Heart left ventricle (tissue), 16 donors: ENCODE measurements at regions not wholly inside any gene's neighbourhood (a gene's known extent, or its start where the extent isn't known, plus 50 kb on each side); places are given as distances from the start of the nearest gene placed in this dataset.

Experiments
- ATAC-seq, 4 donors: fragments of 200-7000 bp; cut with Tn5 transposase; one replicate each; pipeline ENCODE4 v1.9.1; 2020 to 2022; ENCODE audit warnings: moderate library complexity in 4 of 4, mild to moderate bottlenecking in 3 of 4, moderate number of reproducible peaks in 1 of 4
- DNase-seq, 5 donors: peaks; one replicate each; pipeline ENCODE4 v3.0.0-alpha.2; 2020
- H3K27ac ChIP-seq, 12 donors: fragments of 200-600 bp; sonication (generic) in 4 of 12; one replicate each; pipeline versions ENCODE4 v1.5.0 to v1.8.0; 2016 to 2022; ENCODE audit warnings: mild to moderate bottlenecking in 2 of 12
- H3K27me3 ChIP-seq, 9 donors: fragments of 200-600 bp; sonication (generic) in 2 of 9; one replicate each; pipeline versions ENCODE4 v1.5.1 to v1.8.0; 2016 to 2022; ENCODE audit warnings: mild to moderate bottlenecking in 3 of 9
- H3K36me3 ChIP-seq, 9 donors: fragments of 200-600 bp; sonication (generic) in 2 of 9; one replicate each; pipeline versions ENCODE4 v1.5.0 to v1.8.0; 2018 to 2022; ENCODE audit warnings: mild to moderate bottlenecking in 2 of 9
- H3K4me1 ChIP-seq, 12 donors: fragments of 200-600 bp; sonication (generic) in 4 of 12; one replicate each; pipeline versions ENCODE4 v1.5.0 to v1.8.0; 2016 to 2022; ENCODE audit warnings: mild to moderate bottlenecking in 3 of 12
- H3K4me3 ChIP-seq, 12 donors: fragments of 200-600 bp; sonication (generic) in 4 of 12; one replicate each; pipeline versions ENCODE4 v1.5.0 to v1.8.0; 2017 to 2022; ENCODE audit warnings: mild to moderate bottlenecking in 9 of 12, moderate library complexity in 4 of 12
- H3K9me3 ChIP-seq, 12 donors: fragments of 200-600 bp; sonication (generic) in 4 of 12; one replicate each; pipeline versions ENCODE4 v1.5.0 to v1.8.0; 2016 to 2022; ENCODE audit warnings: mild to moderate bottlenecking in 1 of 12
- CTCF ChIP-seq, 12 donors: fragments of 200-600 bp; sonication (generic) in 4 of 12; IDR thresholded peaks; one replicate each; pipeline versions ENCODE4 v1.5.0 to v1.8.0; 2018 to 2022; ENCODE audit warnings: antibody characterized with exemption in 12 of 12, mild to moderate bottlenecking in 5 of 12
- POLR2A ChIP-seq, 2 donors: fragments of 450-650 bp; IDR thresholded peaks; one replicate each; pipeline ENCODE4 v1.6.1; 2017; ENCODE audit warnings: antibody characterized with exemption in 2 of 2, mild to moderate bottlenecking in 2 of 2, moderate library complexity in 2 of 2
- WGBS, 4 donors: extraction: QIAGEN DNeasy Blood & Tissue Kit in 2 of 4; methylation state at CpG; one replicate each; pipeline versions ENCODE4 v1.1.5 to v1.1.7; 2013 to 2018; 5-methylcytosine and 5-hydroxymethylcytosine counted together
- intact Hi-C, 10 donors: fragments of 100-400 bp; cut with DNase I; formaldehyde crosslinking; loops; one replicate each; pipeline versions ENCODE4 v1.11.1 to v1.14.2; 2022
- donor health status: ischemic (EF 13 %, LVEDD 7.1; RV severe dilation, severe dysfunction).
- donor health status: healthy with polysubstance abuse.
- donor health status: DM: no; HTN: yes; CAD: no.
- donor health status: DM: no; HTN: no; CAD: no.
- donor health status: ischemic (EF 25% LVEDD 6.9; RV normal size, moderate dysfunction).
- donor health status: ischemic (EF 25% LVEDD 5.7; RV mildly dilated, moderate dysfunction).
- donor health status: healthy.
- donor health status: DM: yes; HTN: yes; CAD: no.
- donor health status: ischemic (EF 35%, LVEDD 5.7; RV mildly dilated, moderate dysfunction).
- donor health status: nonischemic (EF 11% LVEDD 7.7; RV severe dilation, severe dysfunction).
- donor health status: DM: yes; HTN: yes; CAD: no.
- donor health status: PGD.
- donor health status: ischemic (EF 29% LVEDD 5.4; RV normal size, mild dysfunction).
- donor health status: nonischemic (EF 23%, LVEDD 6.1; RV moderate dilation, normal function).

- Histone ChIP-seq H3K36me3 (no peaks in the 10 kb centered on the region), H3K4me3 (no peak overlapping the region), H3K27me3 (no peaks in the 10 kb centered on the region), H3K27ac (no peak overlapping the region), H3K4me1 (peaks cover 0 to 11% (median 0%) of the 10 kb centered on the region in 12 donors), H3K9me3 (no peaks in the 10 kb centered on the region)
- DNase-seq = no peak
- intact Hi-C loops = no loop called here
- no peak for ATAC-seq
- TF ChIP-seq CTCF (IDR thresholded peaks at IDR 0.05) (no peak), POLR2A (IDR thresholded peaks at IDR 0.05) (no peak)
These were observed 124.0 kb upstream of the PMFBP1 start for GRCh38 chr16:72295914-72296313.

- peak overlapping the region in 1 of 12 donors; percentile 56 for H3K27ac ChIP-seq
- no peaks in the 10 kb centered on the region for H3K36me3 ChIP-seq
- H3K27me3 ChIP-seq = no peaks in the 10 kb centered on the region
- DNase-seq (no peak), ATAC-seq (peak in 1 of 4 donors; percentile 39)
- peaks cover 0 to 11% (median 0%) of the 10 kb centered on the region in 12 donors for H3K4me1 ChIP-seq
- intact Hi-C loops = no loop called here
- TF ChIP-seq CTCF (IDR thresholded peaks at IDR 0.05) (no peak), POLR2A (IDR thresholded peaks at IDR 0.05) (no peak)
- no peak overlapping the region for H3K4me3 ChIP-seq
- H3K9me3 ChIP-seq = no peaks in the 10 kb centered on the region
These were observed 119.6 kb upstream of the PMFBP1 start for GRCh38 chr16:72291531-72291981.

GRCh38 chr16:72291121-72291520 lies 119.2 kb upstream of the PMFBP1 start:
- no peak overlapping the region for H3K4me3 ChIP-seq
- 72 to 84% (median 82%) methylated on average over 3 of the region's 3 CpGs for WGBS, 4 donors
- H3K27ac ChIP-seq = peak overlapping the region in 1 of 12 donors; percentile 21

GRCh38 chr16:72287649-72288048 lies 115.7 kb upstream of the PMFBP1 start:
- Histone ChIP-seq H3K4me1 (peaks cover 0 to 11% (median 0%) of the 10 kb centered on the region in 12 donors), H3K27me3 (no peaks in the 10 kb centered on the region), H3K4me3 (no peak overlapping the region), H3K9me3 (no peaks in the 10 kb centered on the region), H3K36me3 (no peaks in the 10 kb centered on the region), H3K27ac (no peak overlapping the region)
- ATAC-seq (no peak), DNase-seq (no peak)
- no peak for TF ChIP-seq CTCF (IDR thresholded peaks at IDR 0.05)
- no peak for TF ChIP-seq POLR2A (IDR thresholded peaks at IDR 0.05)
- intact Hi-C loops = no loop called here

More at GRCh38 chr16:72291121-72291520, 119.2 kb upstream of the PMFBP1 start:
- Histone ChIP-seq H3K36me3 (no peaks in the 10 kb centered on the region), H3K27me3 (no peaks in the 10 kb centered on the region), H3K4me1 (peaks cover 0 to 11% (median 0%) of the 10 kb centered on the region in 12 donors), H3K9me3 (no peaks in the 10 kb centered on the region)
- no peak for TF ChIP-seq POLR2A (IDR thresholded peaks at IDR 0.05)
- no peak for TF ChIP-seq CTCF (IDR thresholded peaks at IDR 0.05)
- ATAC-seq = no peak
- intact Hi-C loops = no loop called here
- DNase-seq = no peak
